SKM-1 treated with dmso at 0.1 percent for 144 hours (cell line): ENCODE measurements at regions not wholly inside any gene's neighbourhood (a gene's known extent, or its start where the extent isn't known, plus 50 kb on each side); places are given as distances from the start of the nearest gene placed in this dataset.

Experiments
- DNase-seq: peaks from one replicate; lab custom pipeline; 2025; ENCODE audit not compliant: unreplicated experiment; lab: John Stamatoyannopoulos, UW

- no peak for DNase-seq
Measured at GRCh38 chr2:65708086-65708485, 275.7 kb upstream of the SPRED2 start.

- DNase-seq = no peak
Measured at GRCh38 chr2:65706411-65706810, 274.0 kb upstream of the SPRED2 start.

DNA sequence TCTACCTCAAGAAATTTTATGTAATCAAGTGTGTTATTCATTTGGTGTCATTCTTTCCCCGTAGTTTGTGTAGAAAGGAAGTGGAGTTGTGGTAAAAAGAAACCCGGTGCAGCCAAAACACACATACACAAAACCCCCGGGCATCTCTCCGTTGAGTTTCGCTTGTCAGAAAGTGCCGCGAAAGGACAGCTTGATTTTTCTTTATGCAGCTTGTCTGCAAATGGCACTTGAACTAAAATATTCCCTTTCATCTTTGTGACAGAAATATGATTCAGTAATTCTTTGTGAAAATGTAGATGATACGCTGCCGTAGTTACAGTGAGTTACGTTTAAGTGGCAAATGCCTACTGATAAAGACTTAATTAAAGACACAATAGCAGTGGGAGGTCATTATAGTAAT, 268.8 kb upstream of the SPRED2 start:
- no peak for DNase-seq

- DNase-seq = no peak
Measured at GRCh38 chr2:65700720-65701119, 268.3 kb upstream of the SPRED2 start.

- DNase-seq = no peak
Measured at GRCh38 chr2:65700004-65700651, 267.7 kb upstream of the SPRED2 start.

DNA sequence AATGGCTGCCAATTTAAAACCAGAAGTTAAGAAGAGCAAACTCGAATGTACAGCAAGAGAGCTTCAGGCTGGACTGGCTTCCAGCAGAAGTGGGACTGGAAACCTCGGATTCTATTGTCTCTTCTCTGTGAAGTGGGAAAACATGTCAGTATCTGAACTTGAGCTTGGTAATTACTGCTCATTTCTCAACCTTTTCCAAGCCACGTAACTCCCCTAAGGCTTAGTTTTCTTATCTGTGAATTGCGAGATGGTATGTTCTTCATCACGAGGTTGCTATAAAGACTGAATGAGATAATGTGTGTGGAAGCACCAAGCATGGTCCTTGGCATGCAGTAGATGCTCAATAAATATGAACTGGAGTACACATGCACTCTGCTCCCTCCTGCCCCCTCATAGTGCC, 259.4 kb upstream of the SPRED2 start:
- DNase-seq = no peak

DNA sequence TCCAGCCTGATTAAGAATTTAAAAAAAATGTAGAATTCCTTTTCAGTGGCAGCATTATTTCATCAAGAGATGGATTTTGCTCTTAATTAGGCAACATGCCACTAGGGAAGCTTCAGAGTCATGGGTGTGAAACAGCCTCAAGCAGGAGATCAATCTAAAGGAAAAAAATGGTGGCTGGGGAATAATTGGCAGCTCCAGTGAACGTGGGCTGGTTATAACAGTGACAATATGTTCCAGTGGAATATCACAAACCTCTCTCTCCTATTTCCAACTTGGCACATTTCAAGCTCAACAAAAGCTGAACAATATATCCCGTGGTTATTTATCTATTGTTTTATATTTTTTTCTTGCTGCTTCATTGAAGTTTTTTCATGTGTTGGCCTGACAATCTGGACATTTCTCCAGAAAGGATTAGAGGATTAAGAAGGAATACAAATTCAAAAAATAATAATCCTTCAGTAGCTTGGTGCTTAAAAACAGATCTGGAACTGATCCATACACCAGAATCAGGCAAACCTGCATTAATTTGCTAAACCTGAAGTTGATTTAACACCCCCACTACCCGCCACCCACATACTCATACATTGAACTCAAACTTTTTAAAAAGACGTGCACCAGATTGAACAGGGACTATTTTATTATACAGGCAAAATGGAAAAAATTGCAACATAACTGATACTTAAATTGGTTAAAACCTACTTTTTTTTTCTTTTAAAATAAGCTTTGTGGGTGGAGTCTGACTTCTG, 255.9 kb upstream of the SPRED2 start:
- no peak for DNase-seq

- DNase-seq = no peak
Measured at GRCh38 chr2:65687614-65688013, 255.2 kb upstream of the SPRED2 start.

DNA sequence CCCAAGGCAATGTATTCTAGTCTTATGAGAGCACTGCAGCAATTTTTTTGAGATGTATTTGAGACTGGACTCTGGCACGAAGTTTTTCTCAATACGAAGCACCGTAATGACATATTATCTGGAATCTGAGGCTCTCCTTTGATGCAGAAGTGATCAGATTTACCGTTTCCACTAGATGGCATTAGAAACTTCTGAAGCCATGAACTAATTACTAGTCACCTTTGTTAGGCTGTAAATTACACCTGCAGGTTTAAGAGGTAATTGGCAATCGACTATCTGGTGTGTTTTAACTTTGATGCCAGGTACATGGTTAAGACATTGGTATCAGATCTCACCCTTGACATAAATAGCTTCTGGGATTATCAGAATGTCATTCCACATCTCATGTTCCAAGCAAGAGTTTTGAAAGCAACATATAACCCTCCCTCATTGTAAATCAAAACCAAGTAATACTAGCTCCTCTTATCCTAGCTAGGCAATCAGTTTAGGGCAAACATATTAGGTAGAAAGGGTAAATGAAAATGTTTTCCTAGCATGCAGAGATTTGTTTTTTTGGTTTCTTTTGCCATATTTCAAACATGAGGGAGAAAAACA, 254.6 kb upstream of the SPRED2 start:
- no peak for DNase-seq

DNA sequence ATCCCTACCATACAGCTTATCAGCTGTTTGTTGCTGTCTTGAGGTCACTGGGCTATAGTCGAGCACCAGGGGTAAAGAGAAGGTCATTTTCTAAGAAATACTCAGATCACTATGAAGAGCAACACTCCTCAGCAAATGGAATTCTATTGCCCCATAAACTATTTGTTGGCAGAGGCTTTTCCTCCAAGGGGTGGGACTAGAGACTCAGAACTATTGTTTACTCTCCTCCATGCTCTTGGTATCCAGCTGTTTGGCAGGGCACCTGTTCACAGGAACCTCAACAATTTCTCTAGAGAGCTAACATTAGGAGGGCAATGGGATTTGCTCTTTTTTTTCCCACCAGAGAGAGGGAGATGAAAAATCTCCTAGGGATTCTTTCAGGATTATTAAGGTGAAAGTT, 249.1 kb upstream of the SPRED2 start:
- no peak for DNase-seq

DNA sequence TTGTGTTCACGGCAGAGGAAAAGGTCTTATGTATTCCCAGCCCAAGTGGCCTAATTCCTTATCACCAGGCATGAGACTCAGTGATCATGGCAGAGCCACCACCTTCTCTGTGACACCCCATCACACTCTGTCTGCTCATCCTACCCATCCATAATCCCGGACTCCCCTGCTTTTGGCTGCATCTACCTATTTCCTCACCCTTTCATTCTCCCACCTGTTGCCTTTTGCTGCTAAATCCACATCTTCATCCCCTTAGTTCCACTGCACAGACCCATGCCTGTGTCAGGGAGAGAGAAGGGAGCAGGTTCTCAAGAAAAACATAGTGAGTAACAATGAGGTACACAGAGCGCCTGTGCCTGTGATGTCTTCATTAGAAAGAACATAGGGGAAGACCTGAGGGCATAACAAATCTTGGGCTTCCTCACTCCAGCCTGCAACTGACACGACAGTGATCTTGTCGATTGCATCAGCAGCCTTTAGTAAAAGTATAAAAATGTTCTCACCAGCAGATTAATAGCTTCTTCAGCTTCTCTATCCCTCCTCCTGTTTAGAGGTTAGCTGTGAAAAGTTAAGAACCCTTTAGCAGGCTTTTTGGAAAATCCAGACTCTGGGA, 246.5 kb upstream of the SPRED2 start:
- DNase-seq = no peak

- DNase-seq = no peak
Measured at GRCh38 chr2:65675350-65675749, 243.0 kb upstream of the SPRED2 start.

GRCh38 chr2:65671670-65672242, 239.4 kb upstream of the SPRED2 start:
- DNase-seq = no peak

- DNase-seq = no peak
Measured at GRCh38 chr2:65669574-65669973, 237.2 kb upstream of the SPRED2 start.

DNA sequence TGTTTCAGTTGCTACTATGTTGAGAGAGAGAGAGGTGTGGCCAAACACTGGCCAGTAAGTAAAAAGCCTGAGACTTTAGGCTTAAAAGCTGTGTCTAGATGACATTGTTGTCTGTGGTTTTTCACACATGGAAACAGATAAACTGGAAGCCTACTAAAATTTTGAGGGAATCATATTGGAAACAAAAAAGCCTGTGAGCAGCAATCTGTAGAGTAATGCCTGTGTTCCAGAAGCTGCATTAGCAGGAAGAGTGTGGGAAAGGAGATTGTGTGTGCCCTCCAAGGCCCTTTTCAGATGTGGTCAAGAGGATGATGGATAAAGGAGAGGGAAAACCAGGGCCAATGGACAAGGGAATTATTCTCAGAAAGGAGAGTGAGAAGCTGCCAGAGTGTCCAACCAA, 236.3 kb upstream of the SPRED2 start:
- DNase-seq = no peak

GRCh38 chr2:65666156-65666725, 233.8 kb upstream of the SPRED2 start:
- no peak for DNase-seq

GRCh38 chr2:65664931-65665330, 232.5 kb upstream of the SPRED2 start:
- no peak for DNase-seq

GRCh38 chr2:65663831-65664407, 231.5 kb upstream of the SPRED2 start:
- DNase-seq = no peak

- DNase-seq = no peak
Measured at GRCh38 chr2:65662654-65663432, 230.4 kb upstream of the SPRED2 start.

DNA sequence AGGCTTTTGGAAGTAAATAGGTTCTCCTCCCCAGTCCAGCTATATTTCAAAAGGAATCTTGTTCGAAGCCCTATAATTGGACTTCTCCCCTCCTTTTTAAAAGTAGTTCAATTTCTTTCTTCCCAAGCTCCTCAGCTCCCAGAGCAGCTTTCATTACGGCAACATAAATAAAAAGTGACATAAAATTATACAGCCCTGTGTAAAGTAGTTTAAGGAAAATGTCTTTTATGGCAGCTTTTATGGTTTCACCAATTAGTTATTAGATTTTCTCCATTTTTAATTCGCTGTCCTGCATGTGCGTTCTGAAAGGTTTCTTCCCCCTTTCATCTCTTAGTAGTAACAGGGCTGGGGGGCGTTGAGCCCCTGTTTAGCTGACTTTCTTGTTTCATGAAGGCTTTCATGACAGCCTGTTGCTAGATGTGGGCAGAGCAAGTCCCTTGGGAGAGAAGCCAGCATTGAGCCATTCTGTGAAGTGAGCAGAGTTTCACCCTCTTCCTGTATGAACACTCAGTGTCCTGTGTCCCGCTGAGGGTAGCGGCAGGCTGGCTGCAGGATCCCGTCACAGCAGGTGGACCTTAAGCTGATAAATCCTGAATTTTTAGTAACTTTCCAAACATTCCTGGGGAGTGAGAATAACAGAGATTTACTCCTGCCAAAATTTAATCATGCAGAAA, 229.7 kb upstream of the SPRED2 start:
- no peak for DNase-seq
